ENCODE measurements at regions not wholly inside any gene's neighbourhood (a gene's known extent, or its start where the extent isn't known, plus 50 kb on each side); places are given as distances from the start of the nearest gene placed in this dataset.

DNA sequence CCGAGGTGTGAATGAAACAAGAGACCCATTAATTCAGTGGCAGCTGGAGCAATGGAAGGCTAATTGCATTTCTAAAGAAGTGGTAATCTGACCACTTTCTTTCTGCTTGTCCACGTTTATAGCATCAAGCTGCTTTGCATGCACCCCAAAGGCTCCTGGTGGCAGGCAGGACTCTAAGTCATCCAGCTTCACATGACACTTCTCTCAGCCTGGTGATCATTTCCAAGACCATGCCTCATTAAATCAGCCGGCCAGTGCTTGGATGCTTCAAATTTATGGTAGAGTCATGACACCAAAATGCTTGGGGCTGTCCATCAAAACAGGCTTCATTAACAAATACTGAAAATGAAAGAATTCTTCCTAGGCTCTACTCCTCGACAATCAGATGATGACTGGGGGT, 614.9 kb downstream of the DOK5 start:
- H3K9me3 Mint-ChIP-seq: peaks cover 97% of the 10 kb centered on the region
- H3K4me1 ChIP-seq (ENCODE audit: insufficient read depth): no peaks in the 10 kb centered on the region
- TF ChIP-seq ZNF462 (CRISPR knock-in tag; IDR thresholded peaks at IDR 0.05): no peak
- no peak for TF ChIP-seq ZNF331 (CRISPR knock-in tag; IDR thresholded peaks at IDR 0.05; ENCODE audit: low read depth)
- TF ChIP-seq EZH2phosphoT487 (IDR thresholded peaks at IDR 0.05; ENCODE audit: unreplicated experiment): no peak
- no peak for TF ChIP-seq EZH2 (IDR thresholded peaks at IDR 0.05; ENCODE audit: low read depth, unreplicated experiment)
- no peak for TF ChIP-seq CREB1 (CRISPR knock-in tag; IDR thresholded peaks at IDR 0.05; ENCODE audit: low read depth)
- TF ChIP-seq REST (IDR thresholded peaks at IDR 0.05; ENCODE audit: unreplicated experiment): no peak
- TF ChIP-seq ZNF114 (CRISPR knock-in tag; IDR thresholded peaks at IDR 0.05): no peak
- TF ChIP-seq CTCF (conservative IDR thresholded peaks at IDR 0.05; ENCODE audit: low read depth in 2 of 2): no peak
- no peak for TF ChIP-seq JUNB (IDR thresholded peaks at IDR 0.05; ENCODE audit: unreplicated experiment)
- TF ChIP-seq STAT1 (IDR thresholded peaks at IDR 0.05; ENCODE audit: unreplicated experiment): no peak
- no peak for TF ChIP-seq NANOG (IDR thresholded peaks at IDR 0.05; ENCODE audit: borderline replicate concordance)
- no peak for TF ChIP-seq POLR2AphosphoS5 (IDR thresholded peaks at IDR 0.05; ENCODE audit: low read depth)
- TF ChIP-seq, protein P1, sequence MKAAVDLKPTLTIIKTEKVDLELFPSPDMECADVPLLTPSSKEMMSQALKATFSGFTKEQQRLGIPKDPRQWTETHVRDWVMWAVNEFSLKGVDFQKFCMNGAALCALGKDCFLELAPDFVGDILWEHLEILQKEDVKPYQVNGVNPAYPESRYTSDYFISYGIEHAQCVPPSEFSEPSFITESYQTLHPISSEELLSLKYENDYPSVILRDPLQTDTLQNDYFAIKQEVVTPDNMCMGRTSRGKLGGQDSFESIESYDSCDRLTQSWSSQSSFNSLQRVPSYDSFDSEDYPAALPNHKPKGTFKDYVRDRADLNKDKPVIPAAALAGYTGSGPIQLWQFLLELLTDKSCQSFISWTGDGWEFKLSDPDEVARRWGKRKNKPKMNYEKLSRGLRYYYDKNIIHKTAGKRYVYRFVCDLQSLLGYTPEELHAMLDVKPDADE (IDR thresholded peaks at IDR 0.05): no peak
- no peaks in the 10 kb centered on the region for H4K20me1 ChIP-seq (replicated peaks; ENCODE audit: insufficient read depth)
- no peak overlapping the region for H3K27ac ChIP-seq (ENCODE audit: low read depth)
- no peaks in the 10 kb centered on the region for H3F3A ChIP-seq (replicated peaks; ENCODE audit: low read depth)
- no peaks in the 10 kb centered on the region for H3K79me2 ChIP-seq (replicated peaks; ENCODE audit: insufficient read depth)
- peaks cover 32% of the 10 kb centered on the region for H3K36me3 Mint-ChIP-seq (ENCODE audit: low read depth)
- H3K4me3 Mint-ChIP-seq: no peak overlapping the region
- H3K27me3 ChIP-seq (ENCODE audit: insufficient read depth): no peaks in the 10 kb centered on the region
- H3K27me3 Mint-ChIP-seq (ENCODE audit: insufficient read depth, low read depth, poor library complexity): peaks cover 4% of the 10 kb centered on the region
- no peak overlapping the region for H3K27ac Mint-ChIP-seq
- H3K4me3 ChIP-seq: no peak overlapping the region
- ATAC-seq (no peak), DNase-seq (ENCODE audit: low spot score) (no peak)
- no peaks in the 10 kb centered on the region for H3K9me2 ChIP-seq (ENCODE audit: insufficient read depth)
- H3K36me3 ChIP-seq (ENCODE audit: insufficient read depth): peaks cover 14% of the 10 kb centered on the region
- H2AFZ ChIP-seq: no peak overlapping the region
- no peaks in the 10 kb centered on the region for H3K4me1 Mint-ChIP-seq
- H3K4me2 ChIP-seq: no peak overlapping the region

All from GM23338 (cell line).